Parathyroid adenoma (tissue), 2 donors: ENCODE measurements at regions not wholly inside any gene's neighbourhood (a gene's known extent, or its start where the extent isn't known, plus 50 kb on each side); places are given as distances from the start of the nearest gene placed in this dataset.

Experiments
- H2AFZ ChIP-seq: fragments of 300-600 bp; sonication (generic); one replicate; pipeline ENCODE4 v1.7.0; 2017; ENCODE audit warnings: antibody characterized with exemption, mild to moderate bottlenecking
- H3K27ac ChIP-seq: fragments of 300-600 bp; sonication (generic); one replicate; pipeline ENCODE4 v1.7.0; 2017
- H3K27me3 ChIP-seq: fragments of 300-600 bp; sonication (generic); one replicate; pipeline ENCODE4 v1.7.0; 2017; ENCODE audit warnings: low read length; ENCODE audit not compliant: control insufficient read depth, insufficient read depth
- H3K36me3 ChIP-seq: fragments of 300-600 bp; sonication (generic); one replicate; pipeline ENCODE4 v1.7.0; 2017; ENCODE audit warnings: low read length; ENCODE audit not compliant: control insufficient read depth, insufficient read depth
- H3K4me1 ChIP-seq: fragments of 300-600 bp; sonication (generic); one replicate; pipeline ENCODE4 v1.7.0; 2017; ENCODE audit warnings: control low read depth
- H3K4me2 ChIP-seq: fragments of 300-600 bp; sonication (generic); one replicate; pipeline ENCODE4 v1.7.0; 2017; ENCODE audit warnings: low read length
- H3K4me3 ChIP-seq: fragments of 300-600 bp; sonication (generic); one replicate; pipeline ENCODE4 v1.7.0; 2017; ENCODE audit warnings: low read depth, low read length
- H3K79me2 ChIP-seq: fragments of 300-600 bp; sonication (generic); one replicate; pipeline ENCODE4 v1.7.0; 2017; ENCODE audit warnings: control low read depth
- H3K9ac ChIP-seq: fragments of 300-600 bp; sonication (generic); one replicate; pipeline ENCODE4 v1.7.0; 2017; ENCODE audit warnings: mild to moderate bottlenecking
- H3K9me3 ChIP-seq: fragments of 300-600 bp; sonication (generic); one replicate; pipeline ENCODE4 v1.7.0; 2017; ENCODE audit warnings: low read length; ENCODE audit not compliant: control insufficient read depth
- TF ChIP-seq, protein P1 (sequence below): fragments of 300-600 bp; sonication (generic); IDR thresholded peaks from one replicate; pipeline ENCODE4 v1.7.0; 2017; ENCODE audit warnings: antibody characterized with exemption, mild to moderate bottlenecking
- donor health status: primary hyperparathyroidism.

GRCh38 chr13:109682534-109683244 is 103.7 kb downstream of the IRS2 start:
- H3K36me3 ChIP-seq = no peaks in the 10 kb centered on the region
- no peaks in the 10 kb centered on the region for H3K9me3 ChIP-seq
- no peak overlapping the region for H2AFZ ChIP-seq
- no peak overlapping the region for H3K27ac ChIP-seq
- H3K79me2 ChIP-seq = no peaks in the 10 kb centered on the region
- H3K9ac ChIP-seq = no peak overlapping the region
- H3K4me2 ChIP-seq = no peak overlapping the region
- H3K27me3 ChIP-seq = no peaks in the 10 kb centered on the region
- TF ChIP-seq, protein P1, sequence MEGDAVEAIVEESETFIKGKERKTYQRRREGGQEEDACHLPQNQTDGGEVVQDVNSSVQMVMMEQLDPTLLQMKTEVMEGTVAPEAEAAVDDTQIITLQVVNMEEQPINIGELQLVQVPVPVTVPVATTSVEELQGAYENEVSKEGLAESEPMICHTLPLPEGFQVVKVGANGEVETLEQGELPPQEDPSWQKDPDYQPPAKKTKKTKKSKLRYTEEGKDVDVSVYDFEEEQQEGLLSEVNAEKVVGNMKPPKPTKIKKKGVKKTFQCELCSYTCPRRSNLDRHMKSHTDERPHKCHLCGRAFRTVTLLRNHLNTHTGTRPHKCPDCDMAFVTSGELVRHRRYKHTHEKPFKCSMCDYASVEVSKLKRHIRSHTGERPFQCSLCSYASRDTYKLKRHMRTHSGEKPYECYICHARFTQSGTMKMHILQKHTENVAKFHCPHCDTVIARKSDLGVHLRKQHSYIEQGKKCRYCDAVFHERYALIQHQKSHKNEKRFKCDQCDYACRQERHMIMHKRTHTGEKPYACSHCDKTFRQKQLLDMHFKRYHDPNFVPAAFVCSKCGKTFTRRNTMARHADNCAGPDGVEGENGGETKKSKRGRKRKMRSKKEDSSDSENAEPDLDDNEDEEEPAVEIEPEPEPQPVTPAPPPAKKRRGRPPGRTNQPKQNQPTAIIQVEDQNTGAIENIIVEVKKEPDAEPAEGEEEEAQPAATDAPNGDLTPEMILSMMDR = no peak
- H3K4me1 ChIP-seq = peaks cover 8% of the 10 kb centered on the region
- H3K4me3 ChIP-seq = no peak overlapping the region

- Histone ChIP-seq H3K27me3 (no peaks in the 10 kb centered on the region), H3K4me1 (peaks cover 8% of the 10 kb centered on the region), H3K4me2 (no peak overlapping the region), H3K9ac (no peak overlapping the region), H3K9me3 (no peaks in the 10 kb centered on the region), H3K4me3 (no peak overlapping the region), H3K36me3 (no peaks in the 10 kb centered on the region), H3K27ac (no peak overlapping the region), H3K79me2 (no peaks in the 10 kb centered on the region), H2AFZ (no peak overlapping the region)
- TF ChIP-seq, protein P1 = no peak
Observed at GRCh38 chr13:109680930-109681329, 105.5 kb downstream of the IRS2 start.

DNA sequence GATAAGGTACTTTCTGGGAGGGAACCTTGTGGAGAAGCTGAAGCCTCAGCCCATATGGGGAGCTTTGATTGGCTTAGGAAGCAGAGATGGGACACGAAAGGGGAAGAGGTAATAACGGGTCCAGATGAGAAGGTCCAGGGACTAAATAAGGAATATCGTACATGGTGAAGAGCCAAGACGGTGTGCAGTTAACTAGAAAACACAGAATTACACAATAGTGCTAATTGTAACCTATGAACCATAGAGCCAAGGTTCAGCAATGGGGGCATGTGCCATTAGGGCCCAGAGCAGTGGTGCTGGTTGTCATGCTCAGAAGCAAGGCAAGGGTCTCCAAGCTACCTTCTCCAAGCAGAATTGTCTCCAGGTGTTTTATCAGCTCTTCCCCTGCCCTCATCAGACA is 106.1 kb downstream of the IRS2 start:
- Histone ChIP-seq H3K36me3 (no peaks in the 10 kb centered on the region), H3K27me3 (no peaks in the 10 kb centered on the region), H3K4me1 (peaks cover 8% of the 10 kb centered on the region), H2AFZ (no peak overlapping the region), H3K79me2 (no peaks in the 10 kb centered on the region), H3K4me3 (no peak overlapping the region), H3K9ac (no peak overlapping the region), H3K4me2 (no peak overlapping the region), H3K9me3 (no peaks in the 10 kb centered on the region), H3K27ac (no peak overlapping the region)
- TF ChIP-seq, protein P1 = no peak

DNA sequence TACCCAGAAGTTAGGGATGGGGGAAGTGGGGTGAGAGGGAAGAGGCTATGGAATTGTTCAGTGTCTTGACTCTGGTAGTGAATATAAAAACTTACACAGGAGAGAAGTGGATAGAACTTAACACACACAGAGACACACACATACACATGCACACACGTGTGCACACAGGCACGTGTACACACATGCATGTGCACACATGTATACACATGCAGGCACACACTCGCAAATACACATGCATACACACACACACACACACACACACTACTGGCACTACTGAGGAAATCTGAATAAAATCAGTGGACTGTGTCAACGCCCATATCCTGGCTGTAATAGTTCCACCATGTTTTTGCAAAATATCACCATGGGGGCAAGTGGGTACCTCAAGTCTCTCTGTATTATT is 107.9 kb downstream of the IRS2 start:
- Histone ChIP-seq H3K4me2 (no peak overlapping the region), H3K27me3 (no peaks in the 10 kb centered on the region), H3K9ac (no peak overlapping the region), H3K36me3 (no peaks in the 10 kb centered on the region), H3K27ac (no peak overlapping the region), H3K9me3 (no peaks in the 10 kb centered on the region), H3K4me3 (no peak overlapping the region), H3K4me1 (no peaks in the 10 kb centered on the region), H3K79me2 (no peaks in the 10 kb centered on the region), H2AFZ (no peak overlapping the region)
- TF ChIP-seq, protein P1 = no peak

GRCh38 chr13:109677206-109677605 is 109.2 kb downstream of the IRS2 start:
- no peak overlapping the region for H3K4me3 ChIP-seq
- no peaks in the 10 kb centered on the region for H3K79me2 ChIP-seq
- H3K36me3 ChIP-seq = no peaks in the 10 kb centered on the region
- H2AFZ ChIP-seq = no peak overlapping the region
- H3K4me2 ChIP-seq = no peak overlapping the region
- TF ChIP-seq, protein P1 = no peak
- no peaks in the 10 kb centered on the region for H3K9me3 ChIP-seq
- H3K4me1 ChIP-seq = no peaks in the 10 kb centered on the region
- no peak overlapping the region for H3K9ac ChIP-seq
- no peak overlapping the region for H3K27ac ChIP-seq
- H3K27me3 ChIP-seq = no peaks in the 10 kb centered on the region
